ENCODE measurements at regions not wholly inside any gene's neighbourhood (a gene's known extent, or its start where the extent isn't known, plus 50 kb on each side); places are given as distances from the start of the nearest gene placed in this dataset.
"Not testable (repeated sequence)": the region's sequence is repeated elsewhere in the genome, so short reads cannot be mapped to it uniquely, and the experiment has no call there.

- no peak overlapping the region for H3K4me3 ChIP-seq
- DNase-seq (peak in 1 of 4 donors; percentile 73), ATAC-seq (no peak)
- no peaks in the 10 kb centered on the region for H3K4me1 ChIP-seq
- H3K27ac ChIP-seq, result no peak overlapping the region
- H3K36me3 ChIP-seq, result no peaks in the 10 kb centered on the region
- TF ChIP-seq, protein P1, sequence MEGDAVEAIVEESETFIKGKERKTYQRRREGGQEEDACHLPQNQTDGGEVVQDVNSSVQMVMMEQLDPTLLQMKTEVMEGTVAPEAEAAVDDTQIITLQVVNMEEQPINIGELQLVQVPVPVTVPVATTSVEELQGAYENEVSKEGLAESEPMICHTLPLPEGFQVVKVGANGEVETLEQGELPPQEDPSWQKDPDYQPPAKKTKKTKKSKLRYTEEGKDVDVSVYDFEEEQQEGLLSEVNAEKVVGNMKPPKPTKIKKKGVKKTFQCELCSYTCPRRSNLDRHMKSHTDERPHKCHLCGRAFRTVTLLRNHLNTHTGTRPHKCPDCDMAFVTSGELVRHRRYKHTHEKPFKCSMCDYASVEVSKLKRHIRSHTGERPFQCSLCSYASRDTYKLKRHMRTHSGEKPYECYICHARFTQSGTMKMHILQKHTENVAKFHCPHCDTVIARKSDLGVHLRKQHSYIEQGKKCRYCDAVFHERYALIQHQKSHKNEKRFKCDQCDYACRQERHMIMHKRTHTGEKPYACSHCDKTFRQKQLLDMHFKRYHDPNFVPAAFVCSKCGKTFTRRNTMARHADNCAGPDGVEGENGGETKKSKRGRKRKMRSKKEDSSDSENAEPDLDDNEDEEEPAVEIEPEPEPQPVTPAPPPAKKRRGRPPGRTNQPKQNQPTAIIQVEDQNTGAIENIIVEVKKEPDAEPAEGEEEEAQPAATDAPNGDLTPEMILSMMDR (IDR thresholded peaks at IDR 0.05), result no peak
- intact Hi-C loops (cut with DNase I), result loop anchor here in 1 of 2 donors (10.0 kb wide), 1 partner anchor 61 kb away; no protein-coding TSS in a partner anchor
- no peaks in the 10 kb centered on the region for H3K27me3 ChIP-seq
- peaks cover 0 to 95% of the 10 kb centered on the region in 2 donors for H3K9me3 ChIP-seq
Measured at GRCh38 chr15:25245801-25246622, 192.8 kb downstream of the UBE3A start.

DNA sequence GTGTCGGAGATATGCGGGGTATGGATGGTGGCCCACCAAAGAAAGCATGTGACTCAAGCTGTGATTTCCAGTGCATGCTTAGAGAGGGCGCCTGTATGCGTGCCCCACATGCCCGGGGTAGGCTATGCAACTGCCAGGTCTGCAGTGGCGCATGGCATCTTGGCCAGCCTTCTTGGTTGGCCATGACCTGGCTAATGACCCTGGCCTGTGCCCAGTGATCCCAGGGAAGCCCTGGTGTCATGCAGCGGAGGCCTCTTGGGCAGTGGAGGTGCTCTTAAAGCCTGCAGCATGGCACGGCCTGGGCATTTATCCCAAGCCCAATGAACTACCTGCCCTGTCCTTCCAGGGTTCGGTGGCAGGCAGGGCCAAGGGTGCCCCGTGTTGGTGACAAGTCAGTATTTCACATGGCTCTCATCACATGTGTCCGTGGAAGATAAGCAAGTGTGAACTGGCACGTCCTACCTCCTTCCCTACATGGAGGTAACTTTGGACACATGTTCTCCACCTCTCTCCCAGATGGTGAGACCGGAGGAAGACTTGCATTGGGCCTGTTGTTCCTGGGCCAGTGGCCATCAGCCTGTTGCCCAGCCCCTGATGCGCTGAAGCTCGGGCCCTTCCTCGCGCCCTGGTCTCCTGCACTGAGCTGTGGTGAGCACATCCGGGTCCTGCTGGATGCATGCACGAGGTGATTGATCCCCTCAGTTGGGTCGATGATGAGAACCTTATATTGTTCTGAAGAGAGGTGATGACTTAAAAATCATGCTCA lies 192.0 kb downstream of the UBE3A start:
- Histone ChIP-seq H3K27ac (no peak overlapping the region), H3K27me3 (no peaks in the 10 kb centered on the region), H3K4me1 (no peaks in the 10 kb centered on the region), H3K4me3 (no peak overlapping the region), H3K36me3 (no peaks in the 10 kb centered on the region), H3K9me3 (peaks cover 0 to 95% of the 10 kb centered on the region in 2 donors)
- DNase-seq, result peak in 1 of 4 donors; percentile 59
- TF ChIP-seq, protein P1 (IDR thresholded peaks at IDR 0.05), result no peak
- intact Hi-C loops (cut with DNase I), result loop anchor here in 1 of 2 donors (10.0 kb wide), 1 partner anchor 62 kb away; no protein-coding TSS in a partner anchor
- ATAC-seq, result no peak

GRCh38 chr15:25247407-25248038 lies 191.3 kb downstream of the UBE3A start:
- H3K36me3 ChIP-seq, result no peaks in the 10 kb centered on the region
- H3K27me3 ChIP-seq, result no peaks in the 10 kb centered on the region
- TF ChIP-seq, protein P1 (IDR thresholded peaks at IDR 0.05), result no peak
- intact Hi-C loops (cut with DNase I), result loop anchor here in 1 of 2 donors (10.0 kb wide), 1 partner anchor 63 kb away; no protein-coding TSS in a partner anchor
- H3K27ac ChIP-seq, result no peak overlapping the region
- DNase-seq, result peak in 1 of 4 donors; percentile 25
- no peak for ATAC-seq
- no peaks in the 10 kb centered on the region for H3K4me1 ChIP-seq
- no peak overlapping the region for H3K4me3 ChIP-seq
- H3K9me3 ChIP-seq, result peaks cover 0 to 94% of the 10 kb centered on the region in 2 donors

DNA sequence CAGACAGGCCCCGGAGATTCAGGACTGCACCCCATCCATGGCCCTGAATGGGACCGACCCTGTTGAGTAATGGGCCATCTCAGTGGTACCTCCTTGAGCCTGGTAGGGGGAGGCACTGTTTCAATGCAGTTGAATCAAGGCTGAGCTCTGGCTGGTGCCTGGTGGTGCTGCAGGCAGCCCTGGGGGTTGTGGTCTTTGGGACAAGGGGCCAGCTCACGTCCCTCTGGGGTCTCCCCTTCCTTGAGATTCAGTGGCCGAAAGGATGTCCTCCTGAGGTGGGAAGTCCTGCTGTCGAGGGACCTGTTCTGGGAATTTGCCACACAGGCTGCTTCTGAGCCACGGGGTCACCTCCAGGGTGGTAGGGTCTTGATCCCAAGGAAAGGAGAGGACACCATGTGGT lies 190.7 kb downstream of the UBE3A start:
- DNase-seq, result peak in 1 of 4 donors; percentile 16
- intact Hi-C loops (cut with DNase I), result loop anchor here in 1 of 2 donors (10.0 kb wide), 1 partner anchor 63 kb away; no protein-coding TSS in a partner anchor
- H3K27ac ChIP-seq, H3K27me3 ChIP-seq, H3K4me1 ChIP-seq, H3K36me3 ChIP-seq, H3K4me3 ChIP-seq, ATAC-seq: not testable (repeated sequence)
- peaks cover 0 to 91% of the 10 kb centered on the region in 2 donors for H3K9me3 ChIP-seq

DNA sequence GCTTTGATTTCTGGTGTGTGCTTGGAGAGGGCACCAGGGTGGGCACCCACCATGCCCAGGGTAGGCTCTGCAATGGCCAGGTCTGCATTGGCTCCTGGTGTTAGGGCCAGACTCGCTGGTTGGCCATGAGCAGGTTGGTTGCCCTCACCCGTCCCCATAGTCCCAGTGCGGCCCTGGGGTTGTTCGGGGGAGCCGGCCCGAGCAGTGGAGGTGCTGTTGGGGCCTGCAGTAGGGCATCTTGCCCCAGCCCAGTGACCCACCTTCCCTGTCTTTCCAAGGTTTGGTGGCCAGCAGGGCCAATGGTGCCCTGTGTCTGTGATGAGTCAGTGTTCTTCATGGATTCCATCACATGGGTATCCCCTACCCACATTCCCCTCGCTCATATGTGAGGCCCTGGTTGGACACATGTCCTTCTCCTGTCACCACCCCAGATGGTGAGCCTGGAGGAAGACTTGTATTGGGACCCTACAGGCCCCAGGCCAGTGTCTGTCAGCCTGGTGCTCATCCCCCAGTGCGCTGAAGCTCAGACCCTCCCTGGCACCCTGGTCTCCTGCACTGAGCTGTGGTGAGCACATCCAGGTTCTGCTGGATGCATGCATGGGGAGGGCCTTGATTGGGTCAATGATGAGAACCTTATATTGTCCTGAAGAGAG lies 190.1 kb downstream of the UBE3A start:
- DNase-seq (peak in 1 of 4 donors; percentile 62), ATAC-seq (no peak)
- H3K4me1 ChIP-seq, result no peaks in the 10 kb centered on the region
- H3K36me3 ChIP-seq, result no peaks in the 10 kb centered on the region
- H3K9me3 ChIP-seq, result peaks cover 0 to 91% of the 10 kb centered on the region in 2 donors
- H3K4me3 ChIP-seq, result no peak overlapping the region
- intact Hi-C loops (cut with DNase I), result loop anchor here in 1 of 2 donors (10.0 kb wide), 1 partner anchor 64 kb away; no protein-coding TSS in a partner anchor
- TF ChIP-seq, protein P1 (IDR thresholded peaks at IDR 0.05), result no peak
- H3K27me3 ChIP-seq, result no peaks in the 10 kb centered on the region
- no peak overlapping the region for H3K27ac ChIP-seq
